RPMI7951 (cell line): ENCODE measurements at regions not wholly inside any gene's neighbourhood (a gene's known extent, or its start where the extent isn't known, plus 50 kb on each side); places are given as distances from the start of the nearest gene placed in this dataset.
A peak's percentile ranks its signal among the peaks of the same experiment; 100 is the strongest.

Experiments used
- DNase-seq: peaks from one replicate; pipeline ENCODE4 v3.0.0-alpha.2; 2012; ENCODE audit warnings: low read depth

DNA sequence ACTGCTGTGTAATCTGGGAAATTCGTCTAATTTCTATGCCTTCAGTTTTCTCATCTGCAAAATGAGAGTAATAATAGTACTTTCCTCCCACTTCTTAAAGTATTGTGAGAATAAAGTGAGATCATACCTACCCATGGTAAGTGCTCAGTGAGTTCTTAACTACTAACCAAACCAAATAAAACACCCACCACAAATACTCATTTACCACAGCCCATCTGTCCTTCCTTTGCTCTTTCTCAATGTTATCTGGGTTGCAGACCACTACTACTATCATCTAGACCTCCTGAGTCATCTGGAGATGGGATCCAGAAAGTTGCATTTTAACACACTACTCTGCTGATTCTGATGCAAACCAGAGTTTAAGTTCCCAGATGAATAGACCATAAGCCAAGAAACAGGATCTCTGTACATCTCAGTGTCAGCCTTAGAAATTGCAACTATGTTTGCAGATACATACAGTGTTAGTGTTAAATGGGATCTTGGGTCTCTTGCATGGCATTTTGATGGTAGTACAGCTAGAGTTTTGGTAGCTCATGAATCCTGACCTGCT is 105.4 kb upstream of the ATP10B start:
- no peak for DNase-seq

DNA sequence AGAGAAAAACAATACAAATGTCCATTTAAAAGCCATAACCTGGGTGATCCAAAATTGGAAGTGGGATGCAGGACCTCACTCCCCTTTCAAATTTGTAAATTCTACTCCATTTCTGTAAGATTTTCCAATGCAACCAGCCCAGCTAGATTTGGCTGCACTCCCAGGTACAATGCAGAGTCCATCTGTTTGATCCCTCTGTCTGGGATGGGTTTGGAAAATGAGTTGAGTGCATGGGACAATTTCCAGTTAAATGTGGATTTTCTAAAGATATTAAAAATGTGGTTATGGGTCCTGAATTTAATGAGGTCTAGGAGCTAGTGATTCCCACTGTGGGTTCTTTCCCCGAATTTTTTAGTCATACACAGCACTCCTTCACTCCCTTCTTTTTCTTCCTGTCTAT is 104.0 kb upstream of the ATP10B start:
- DNase-seq, result no peak

DNA sequence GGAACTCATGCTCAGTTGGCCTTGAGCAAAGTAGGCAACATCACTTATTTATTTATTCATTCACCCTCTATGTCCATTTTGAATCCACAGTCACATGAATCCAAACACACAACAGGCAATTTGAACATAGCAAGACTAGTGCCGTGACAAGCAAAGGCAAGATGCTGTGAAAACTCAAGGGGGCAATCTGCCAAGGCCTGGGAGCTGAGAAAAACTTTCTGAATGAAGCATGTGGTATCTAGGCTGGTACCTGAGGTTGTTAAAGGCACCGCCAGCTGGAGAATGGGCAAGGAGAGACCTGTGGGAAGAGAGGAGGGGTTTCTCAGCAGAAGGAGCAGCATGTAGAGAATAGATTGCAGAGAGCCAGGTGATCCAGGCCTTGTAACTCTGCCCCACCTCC is 98.3 kb upstream of the ATP10B start:
- no peak for DNase-seq

DNA sequence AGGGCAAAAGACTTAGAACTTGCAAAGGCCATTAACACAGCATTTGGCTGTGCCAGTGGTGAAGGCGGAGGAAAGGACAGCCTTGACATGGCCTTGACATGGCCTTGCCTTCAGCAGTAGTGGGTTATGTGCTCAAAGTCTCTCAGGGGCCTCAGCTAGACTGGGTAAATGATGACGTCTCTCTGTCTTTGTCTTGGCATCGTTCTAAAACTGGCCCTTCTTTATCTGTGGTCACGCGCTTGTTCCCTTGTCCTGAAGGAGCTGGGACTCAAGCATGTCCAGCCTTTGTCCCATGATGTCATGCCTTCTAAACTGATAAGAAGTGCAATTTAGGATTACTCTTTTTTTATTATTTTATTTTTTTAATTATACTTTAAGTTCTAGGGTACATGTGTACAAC is 88.7 kb upstream of the ATP10B start:
- DNase-seq, result no peak

DNA sequence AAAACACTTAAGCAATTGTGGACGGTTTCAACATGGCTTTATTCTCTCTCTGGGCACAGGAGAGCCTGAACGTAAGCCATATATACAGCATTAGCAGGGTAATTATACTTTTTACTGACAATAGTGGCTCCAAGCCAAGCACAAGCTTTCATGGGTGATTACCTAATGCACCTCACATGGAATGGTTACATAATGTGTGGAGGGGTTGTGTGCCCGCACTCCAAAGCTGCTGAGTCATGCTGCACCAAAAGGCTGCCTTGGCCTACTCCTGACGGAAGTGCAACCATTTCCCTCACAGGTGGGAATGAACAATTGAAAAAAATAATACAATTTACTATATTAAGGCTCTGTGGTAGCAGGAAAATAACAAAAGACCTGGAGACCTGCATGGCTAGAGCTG is 86.5 kb upstream of the ATP10B start:
- peak; percentile 2 for DNase-seq

DNA sequence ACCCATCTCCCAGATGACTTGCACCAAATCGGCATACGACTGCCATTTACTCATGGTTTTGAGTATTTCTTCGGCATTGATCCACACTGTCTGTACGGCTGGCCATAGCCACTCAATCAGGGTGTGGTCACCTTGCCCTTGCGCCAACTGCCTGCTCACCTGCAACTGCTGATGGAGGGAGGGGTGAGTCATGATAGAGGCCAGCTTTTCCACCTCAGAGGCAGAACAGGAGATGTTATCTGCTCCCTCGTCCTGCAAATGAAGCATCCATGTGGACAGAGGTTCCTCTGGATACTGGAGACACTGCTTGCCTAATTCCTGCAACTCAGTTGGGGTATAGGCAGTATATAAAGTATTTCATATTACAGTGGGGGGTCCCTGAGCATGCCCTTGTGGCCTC is 85.6 kb upstream of the ATP10B start:
- DNase-seq, result no peak

DNA sequence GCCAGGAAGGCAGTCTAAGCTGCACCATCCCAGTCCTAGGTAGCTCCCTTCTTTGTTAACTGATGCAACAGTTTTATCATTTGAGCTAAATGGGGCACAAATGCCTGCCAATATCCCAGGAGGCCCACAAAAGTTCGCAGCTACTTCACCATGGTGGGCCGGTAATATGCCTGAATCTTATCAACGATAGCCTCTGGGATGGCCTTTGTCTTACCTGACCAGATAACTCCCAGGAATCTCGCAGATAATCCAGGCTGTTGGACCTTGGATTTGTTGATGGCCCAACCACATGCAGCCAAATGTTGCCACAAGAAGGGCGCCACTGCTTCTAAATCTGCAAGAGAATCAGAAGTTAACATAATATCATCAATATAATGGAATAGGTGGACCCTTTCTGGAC is 83.8 kb upstream of the ATP10B start:
- DNase-seq, result no peak

DNA sequence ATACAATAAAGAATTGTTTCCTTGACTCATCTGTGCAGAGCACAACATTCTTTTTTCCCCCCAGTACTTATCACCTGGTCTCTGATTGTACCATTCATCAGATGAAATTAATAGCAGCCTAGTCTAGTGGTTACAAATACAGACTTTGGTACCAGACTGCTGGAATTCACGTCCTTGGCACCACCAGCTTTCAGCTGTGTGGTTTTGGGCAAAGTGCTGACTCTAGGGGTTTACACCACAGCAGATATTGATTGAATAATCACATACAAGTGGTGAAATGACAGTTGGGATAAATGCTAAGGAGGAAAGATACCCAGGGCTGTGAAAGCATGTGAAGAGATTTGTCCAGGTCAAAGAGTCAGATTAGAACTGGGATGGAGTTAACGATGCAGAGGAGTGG is 79.3 kb upstream of the ATP10B start:
- no peak for DNase-seq

DNA sequence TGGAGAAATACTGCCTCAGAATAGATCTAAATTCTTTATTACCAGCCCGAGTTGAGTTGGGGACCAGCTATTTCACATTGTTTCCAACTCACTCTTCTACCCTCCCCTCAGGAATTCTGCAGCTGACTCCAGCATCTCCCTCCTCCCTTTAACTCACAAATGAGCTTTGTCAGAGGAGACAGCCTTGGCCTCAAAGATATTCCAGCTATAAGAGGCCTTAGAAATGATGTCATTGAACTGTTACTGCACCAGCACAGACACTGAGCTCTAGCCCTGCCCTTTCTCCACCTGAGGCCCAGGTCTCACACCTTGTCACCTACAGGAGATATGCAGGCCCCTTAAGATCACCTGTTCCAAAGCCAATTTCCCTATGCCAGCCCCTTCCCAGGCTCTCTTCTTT is 78.4 kb upstream of the ATP10B start:
- no peak for DNase-seq

DNA sequence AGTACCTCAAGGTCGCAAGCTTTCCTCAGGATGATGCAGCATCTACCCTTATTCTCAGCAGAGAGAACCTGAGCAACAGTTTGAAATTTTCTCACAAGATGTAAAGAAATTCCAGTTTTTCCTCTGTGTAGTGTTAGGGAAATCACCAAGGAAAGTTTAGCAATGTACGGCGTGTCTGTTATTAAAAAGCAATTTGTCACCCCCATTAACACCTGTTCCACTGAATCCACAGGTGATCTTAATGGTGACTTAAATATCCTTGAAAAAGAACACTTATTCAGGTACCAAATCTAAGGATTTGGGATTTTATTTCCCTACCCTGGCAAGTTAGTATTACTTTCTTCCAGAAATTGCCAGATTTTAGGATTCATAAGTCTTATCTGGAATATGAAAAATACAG is 77.9 kb upstream of the ATP10B start:
- no peak for DNase-seq

DNA sequence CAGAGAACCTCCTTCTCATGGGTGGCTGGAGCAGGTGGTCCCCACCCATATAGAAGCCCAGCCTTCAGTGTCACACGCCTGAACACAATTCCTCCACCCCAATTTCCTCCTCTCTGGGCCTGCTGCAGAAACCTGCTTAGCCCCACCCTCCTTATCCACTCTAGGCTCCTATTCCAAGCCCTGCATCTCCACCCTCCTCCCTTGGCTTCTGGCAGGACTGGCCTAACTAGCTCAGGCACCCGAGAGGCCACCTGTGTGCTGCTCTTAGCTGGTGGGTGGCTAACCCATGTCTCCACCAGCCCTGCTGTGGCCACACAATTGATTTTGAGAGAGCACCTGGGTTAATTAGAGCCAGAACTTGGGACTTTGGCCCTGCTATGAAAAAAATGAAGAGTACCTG is 77.3 kb upstream of the ATP10B start:
- no peak for DNase-seq

DNA sequence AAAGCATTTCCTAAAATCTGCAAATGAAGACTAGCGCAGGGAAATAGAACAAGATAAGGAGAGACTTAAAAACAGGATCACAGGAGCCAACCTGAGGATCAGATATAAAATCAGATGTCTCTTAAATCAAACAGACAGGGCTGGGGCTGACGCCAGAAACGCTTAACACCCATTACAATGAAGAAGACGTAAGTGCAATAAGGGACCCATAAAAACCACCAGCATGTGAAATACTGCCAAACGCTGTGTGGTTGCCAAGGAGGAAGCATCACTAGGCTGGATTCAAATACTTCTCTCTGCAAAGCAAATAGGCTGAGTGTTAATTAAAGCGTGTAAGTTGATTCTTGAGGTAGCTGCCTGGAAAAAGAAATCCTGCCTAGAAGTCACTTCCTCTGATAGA is 74.4 kb upstream of the ATP10B start:
- DNase-seq, result no peak

DNA sequence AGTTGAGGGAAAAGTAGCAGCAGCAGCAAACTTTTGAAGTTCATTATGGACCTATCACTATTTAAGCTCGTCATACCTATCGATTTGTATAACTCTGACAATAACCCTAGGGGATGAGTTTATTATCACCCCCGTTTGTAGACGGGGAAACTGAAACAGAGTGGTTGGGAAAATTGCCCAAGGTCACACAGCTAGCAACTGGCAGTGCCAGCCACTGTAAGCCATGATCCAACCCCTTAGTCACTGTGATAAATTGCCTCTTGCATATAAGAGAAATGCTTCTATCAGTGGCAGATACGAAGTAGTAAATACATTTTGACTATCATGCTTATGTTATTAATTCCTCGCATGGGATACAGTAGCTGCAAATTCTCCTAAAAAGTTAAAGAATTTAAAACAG is 73.3 kb upstream of the ATP10B start:
- DNase-seq, result no peak

DNA sequence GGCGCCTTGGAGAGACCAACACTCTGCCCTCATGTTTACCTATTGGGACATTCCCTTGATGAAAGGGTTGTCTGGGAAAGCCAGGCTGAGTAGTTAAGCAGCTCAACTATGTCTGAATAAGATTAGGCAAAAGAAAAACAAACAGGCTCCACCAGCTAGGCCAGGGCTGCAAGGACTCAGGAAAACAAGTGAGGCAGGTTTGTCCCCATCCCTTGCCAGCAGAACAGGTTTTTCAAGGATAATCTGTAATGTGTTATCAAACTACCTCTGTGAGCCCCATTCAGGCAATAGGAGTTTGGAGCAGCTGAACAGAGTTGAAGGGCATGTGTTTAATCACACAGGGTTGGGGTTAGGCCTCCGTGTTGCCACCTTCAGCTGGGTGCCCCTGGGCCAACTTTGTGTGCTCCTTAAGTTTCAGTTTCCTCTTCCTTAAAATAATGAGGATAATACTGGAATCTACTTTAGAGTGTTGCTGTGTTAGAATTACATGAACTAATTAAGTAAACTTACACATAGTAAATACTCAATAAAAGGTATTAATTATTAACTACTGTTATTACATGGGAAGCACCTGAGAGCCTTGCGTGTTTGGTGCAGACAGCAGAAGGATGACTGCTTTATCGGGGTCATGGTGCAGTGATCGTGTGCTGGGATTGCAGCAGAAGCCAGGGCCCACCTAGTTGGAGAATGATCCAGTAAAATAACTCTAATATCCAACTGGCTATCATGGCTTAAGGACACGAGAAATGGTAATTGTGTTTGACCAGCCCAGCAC is 72.1 kb upstream of the ATP10B start:
- DNase-seq, result no peak

DNA sequence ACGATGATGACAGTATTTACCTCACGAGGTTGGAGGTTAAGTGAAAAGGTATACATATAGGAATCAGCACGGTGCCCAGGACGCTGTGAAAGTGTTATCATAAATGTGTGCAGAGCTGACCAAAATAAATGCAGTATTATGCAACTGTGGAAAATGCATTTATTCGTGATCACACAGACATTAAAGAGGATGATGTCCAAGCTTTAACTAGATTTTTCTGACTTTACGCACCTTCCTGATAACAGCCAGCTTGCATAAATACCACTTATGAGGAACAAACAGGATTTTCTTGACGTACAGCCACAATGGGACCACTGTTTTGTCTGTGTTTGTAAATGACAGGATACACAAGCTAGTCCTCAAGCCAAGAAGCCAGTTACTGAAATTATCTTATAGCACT is 71.4 kb upstream of the ATP10B start:
- no peak for DNase-seq

DNA sequence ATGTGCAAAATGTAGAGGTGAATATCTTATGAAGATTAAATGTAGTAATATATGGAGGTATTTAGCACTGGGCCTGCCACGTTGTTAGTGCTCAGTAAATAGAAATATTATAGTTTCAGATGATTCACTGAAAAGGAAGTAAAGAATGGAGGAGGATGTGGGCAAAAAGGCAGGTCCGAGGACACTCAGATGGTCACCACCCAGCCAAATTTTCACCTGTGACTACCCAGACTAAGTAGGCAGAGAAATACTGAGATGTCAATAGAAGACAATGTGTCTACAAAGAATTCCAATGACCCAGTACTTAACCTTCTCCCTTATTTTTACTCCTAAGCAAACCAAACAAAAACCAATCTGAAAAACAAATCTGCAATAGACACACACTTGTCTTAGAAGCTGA is 70.3 kb upstream of the ATP10B start:
- DNase-seq, result no peak

DNA sequence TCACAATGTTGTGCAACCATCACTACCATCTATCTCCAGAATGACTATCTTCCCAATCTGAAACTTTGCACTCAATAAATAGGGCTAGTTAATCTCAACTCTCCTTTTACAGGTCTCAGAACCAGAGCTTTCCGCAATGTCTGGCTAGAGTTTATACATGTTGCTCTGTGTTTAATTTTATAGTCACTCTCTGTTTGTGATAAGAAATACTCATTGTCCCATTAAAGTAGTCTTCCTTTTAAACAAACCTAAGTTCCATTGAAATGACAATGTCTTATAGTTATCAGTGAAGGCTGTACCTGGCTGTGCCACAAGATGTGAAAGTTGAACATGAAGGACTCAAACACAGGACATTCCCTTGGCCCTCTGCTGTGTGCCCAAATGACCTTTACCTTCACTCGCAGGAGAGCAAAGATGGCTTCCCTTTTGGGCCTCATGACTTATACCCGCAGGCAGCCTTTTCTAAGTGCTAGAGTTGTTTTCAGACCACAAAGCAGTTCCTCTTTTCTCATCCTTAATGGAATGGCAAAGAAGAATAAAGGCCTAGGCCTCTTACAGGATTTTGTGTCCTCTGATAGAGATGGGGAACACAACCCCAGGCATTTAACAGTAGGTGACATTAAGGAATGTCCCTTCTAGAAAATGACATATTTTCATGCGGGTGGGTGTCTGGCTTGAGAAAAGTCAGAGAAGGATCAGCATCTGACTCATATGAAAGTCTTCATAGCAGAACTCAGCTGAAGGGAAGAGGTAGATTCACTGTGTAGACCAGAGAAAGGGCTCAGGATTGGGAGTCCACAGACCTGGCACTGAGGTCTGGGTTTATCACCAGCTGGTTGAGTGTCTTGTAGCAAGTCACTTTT is 69.6 kb upstream of the ATP10B start:
- no peak for DNase-seq

DNA sequence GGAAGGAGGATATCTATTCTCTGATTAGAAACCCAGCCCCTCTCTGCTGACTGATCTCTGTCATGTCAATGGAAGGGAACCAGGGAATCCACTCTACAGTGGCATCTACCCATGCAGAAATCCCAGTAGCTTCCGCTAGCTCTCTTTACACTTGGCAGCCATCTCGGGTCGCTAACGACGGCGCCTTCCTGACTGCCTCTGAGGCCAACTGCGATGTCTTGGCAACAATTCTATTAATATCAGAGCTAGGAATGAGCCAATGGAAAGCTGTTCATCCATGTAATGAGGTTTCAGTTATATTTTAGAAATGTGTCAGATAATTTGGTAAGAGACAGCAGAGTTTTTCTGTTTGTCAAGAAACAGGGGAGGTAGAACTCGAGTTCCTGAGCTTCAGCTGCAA is 67.6 kb upstream of the ATP10B start:
- no peak for DNase-seq

DNA sequence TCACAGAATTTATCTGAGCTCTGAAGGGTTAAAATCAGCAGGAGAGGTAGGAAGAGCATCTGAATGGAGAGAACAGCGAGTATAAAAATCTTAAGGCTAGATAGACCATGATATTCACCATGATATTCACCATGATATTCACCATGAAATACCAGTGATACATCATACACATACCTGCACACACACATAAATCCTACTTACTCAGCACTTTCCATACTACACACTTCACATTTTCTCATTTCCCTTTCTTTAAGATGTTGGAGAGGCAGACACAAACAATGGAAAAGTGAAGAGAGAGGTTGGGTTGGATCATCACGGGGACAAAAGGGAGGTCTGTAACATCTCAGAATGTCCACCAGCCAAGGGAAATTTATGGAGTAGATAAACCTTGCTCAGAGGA is 66.4 kb upstream of the ATP10B start:
- no peak for DNase-seq

DNA sequence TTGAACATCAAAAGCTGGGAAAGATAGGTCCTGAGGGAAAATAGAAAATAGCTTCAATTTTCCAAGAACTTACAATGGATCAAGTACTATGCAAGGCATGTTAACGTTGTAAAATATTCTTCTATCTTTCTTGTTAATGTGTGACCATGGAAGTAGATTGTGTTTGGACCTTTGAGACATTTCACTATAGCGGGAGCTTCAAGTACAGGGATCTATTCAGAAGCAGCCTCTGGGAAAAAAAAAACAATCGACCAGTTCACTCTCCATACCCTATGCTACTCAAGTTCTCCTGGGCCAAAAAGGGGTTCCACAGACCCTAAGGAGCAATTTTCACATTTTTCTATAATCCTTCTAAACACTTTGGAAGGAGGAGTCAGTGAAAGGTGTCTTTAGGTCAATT is 54.1 kb upstream of the ATP10B start:
- no peak for DNase-seq

DNA sequence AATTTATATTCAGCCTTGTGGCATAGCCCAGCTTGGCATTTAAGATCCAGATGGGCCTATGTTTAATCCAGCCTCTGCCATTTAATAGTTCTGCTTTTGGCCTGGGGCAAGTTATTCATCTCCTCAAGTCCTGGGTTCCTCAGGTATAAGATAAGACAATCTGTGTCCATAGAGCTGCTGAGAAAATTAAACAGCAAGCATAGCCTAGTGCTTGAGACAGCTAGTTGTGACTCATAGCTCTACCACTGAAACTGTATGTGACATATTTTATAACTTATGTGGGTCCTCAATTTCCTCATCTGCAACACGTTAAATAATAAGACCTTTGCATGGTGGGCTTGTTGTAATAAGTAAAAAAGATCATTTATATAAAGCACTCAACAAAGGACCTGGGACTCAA is 53.3 kb upstream of the ATP10B start:
- no peak for DNase-seq

DNA sequence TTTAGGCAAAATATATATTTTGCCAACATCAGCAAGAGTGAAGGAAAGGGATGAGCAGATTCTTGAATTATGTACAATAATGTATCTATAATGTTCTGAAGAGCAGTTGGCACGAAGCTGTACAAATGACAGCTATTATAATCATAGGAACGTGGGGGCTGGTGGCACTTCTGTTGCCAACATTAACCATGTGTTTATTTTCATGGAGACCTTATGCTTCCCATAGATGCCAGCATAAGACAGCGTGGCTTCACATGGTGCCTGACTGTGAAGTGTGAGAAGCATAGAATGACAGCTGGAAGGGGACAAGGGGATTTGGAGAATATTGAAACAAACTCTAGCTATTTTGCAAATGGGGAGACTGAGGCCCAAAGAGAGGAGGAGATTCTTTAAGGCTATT is 52.6 kb upstream of the ATP10B start:
- DNase-seq, result no peak

DNA sequence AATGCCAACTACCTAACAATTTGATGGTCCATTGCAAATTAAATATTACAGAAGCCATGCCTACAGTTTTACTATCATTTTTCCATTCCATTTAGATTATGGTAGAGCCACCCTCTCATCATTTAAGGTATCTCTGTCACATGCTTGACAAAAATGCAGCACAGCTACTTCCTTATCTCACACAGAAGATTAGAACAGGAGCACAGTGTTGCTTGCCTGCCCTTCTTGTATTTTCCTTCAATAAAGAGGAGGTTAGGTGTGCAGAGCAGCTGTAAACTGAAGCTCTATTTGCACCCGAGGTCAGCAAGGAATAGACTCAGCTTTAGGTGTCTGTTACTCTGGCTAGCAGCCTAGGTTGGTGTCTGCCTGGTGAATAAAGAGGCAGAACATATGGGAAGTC is 51.5 kb upstream of the ATP10B start:
- no peak for DNase-seq
